Activated naive CD4-positive, alpha-beta T cell treated with anti-CD3 and anti-CD28 coated beads, Interleukin-2, amount 50 U/mL, for 24 hours (primary cell): ENCODE measurements at regions not wholly inside any gene's neighbourhood (a gene's known extent, or its start where the extent isn't known, plus 50 kb on each side); places are given as distances from the start of the nearest gene placed in this dataset.
"Not testable (repeated sequence)": the region's sequence is repeated elsewhere in the genome, so short reads cannot be mapped to it uniquely, and the experiment has no call there.

ENCODE experiments used
- H3K27ac Mint-ChIP-seq: one replicate; pipeline ENCODE4 v1.8.0; 2021; ENCODE audit warnings: mild to moderate bottlenecking, mixed read lengths
- H3K27me3 Mint-ChIP-seq: one replicate; pipeline ENCODE4 v1.8.0; 2021; ENCODE audit warnings: mixed read lengths
- H3K36me3 Mint-ChIP-seq: one replicate; pipeline ENCODE4 v1.8.0; 2021; ENCODE audit warnings: mixed read lengths
- H3K4me1 Mint-ChIP-seq: one replicate; pipeline ENCODE4 v1.8.0; 2021; ENCODE audit warnings: mixed read lengths
- H3K4me3 Mint-ChIP-seq: one replicate; pipeline ENCODE4 v1.8.0; 2021; ENCODE audit warnings: mild to moderate bottlenecking, mixed read lengths
- H3K9me3 Mint-ChIP-seq: one replicate; pipeline ENCODE4 v1.8.0; 2021; ENCODE audit warnings: mixed read lengths

- Mint-ChIP-seq H3K9me3 (peaks cover 22% of the 10 kb centered on the region), H3K4me1 (no peaks in the 10 kb centered on the region), H3K36me3 (peaks cover 2% of the 10 kb centered on the region), H3K27ac (no peak overlapping the region), H3K4me3 (no peak overlapping the region), H3K27me3 (peaks cover 5% of the 10 kb centered on the region)
Observed at GRCh38 chr14:52202151-52202550, 65.3 kb upstream of the PTGDR start.

DNA sequence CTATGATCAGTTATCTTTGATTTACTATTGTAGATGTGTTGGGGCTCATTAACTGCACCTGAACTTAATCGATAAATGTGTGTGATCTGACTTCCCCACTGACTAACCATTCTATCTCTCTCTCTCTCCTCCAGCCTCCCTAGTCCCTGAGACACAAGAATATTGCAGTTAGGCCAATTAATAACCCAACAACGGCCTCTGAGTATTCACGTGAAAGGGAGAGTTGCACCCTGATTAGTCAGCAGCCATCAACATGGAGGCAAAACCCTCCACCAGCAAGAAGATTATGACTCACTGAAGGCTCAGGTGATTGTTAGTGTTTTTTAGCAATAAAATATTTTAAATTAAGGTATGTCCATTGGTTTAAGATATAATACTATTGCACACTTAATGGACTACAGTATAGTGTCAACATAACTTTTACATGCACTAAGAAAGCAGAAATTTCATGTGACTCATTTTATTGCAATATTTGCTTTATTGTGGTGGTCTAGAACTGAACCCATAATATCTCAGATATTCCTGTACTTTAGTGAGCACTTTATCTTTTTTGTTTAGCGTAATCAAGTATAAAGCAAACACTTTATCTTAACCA is 77.1 kb upstream of the PTGDR start:
- Mint-ChIP-seq H3K36me3 (peaks cover under 1% of the 10 kb centered on the region), H3K27ac (no peak overlapping the region), H3K9me3 (peaks cover 9% of the 10 kb centered on the region), H3K27me3 (no peaks in the 10 kb centered on the region), H3K4me3 (no peak overlapping the region), H3K4me1 (peaks cover 9% of the 10 kb centered on the region)

DNA sequence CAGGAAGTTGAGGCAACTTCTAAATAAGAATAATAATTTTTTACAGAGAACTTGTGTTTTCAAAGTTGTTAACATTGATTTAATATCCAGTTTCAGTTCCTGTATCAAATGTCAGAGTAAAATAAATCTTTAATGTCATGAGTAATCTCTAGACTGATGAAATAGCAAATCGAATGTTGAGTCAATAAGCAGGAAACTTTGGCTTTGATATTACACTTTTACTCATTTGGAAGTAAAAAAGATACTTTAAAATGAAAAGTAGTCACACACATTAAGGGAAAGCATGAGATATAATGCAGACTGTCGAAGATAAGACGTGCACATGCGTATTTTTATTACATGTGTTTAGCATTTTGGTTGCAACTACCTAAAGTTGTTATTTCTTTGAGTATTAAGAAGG is 78.2 kb upstream of the PTGDR start:
- Mint-ChIP-seq H3K9me3 (peaks cover 4% of the 10 kb centered on the region), H3K27me3 (no peaks in the 10 kb centered on the region), H3K36me3 (no peaks in the 10 kb centered on the region), H3K4me3 (no peak overlapping the region), H3K4me1 (peaks cover 9% of the 10 kb centered on the region), H3K27ac (peak overlapping the region; percentile 84)

GRCh38 chr14:52188381-52188780 is 79.1 kb upstream of the PTGDR start:
- Mint-ChIP-seq H3K4me3 (no peak overlapping the region), H3K27me3 (no peaks in the 10 kb centered on the region), H3K4me1 (peaks cover 9% of the 10 kb centered on the region), H3K36me3 (peaks cover 2% of the 10 kb centered on the region), H3K9me3 (peaks cover 6% of the 10 kb centered on the region), H3K27ac (no peak overlapping the region)

GRCh38 chr14:52185178-52185577 is 82.3 kb upstream of the PTGDR start:
- Mint-ChIP-seq H3K27ac (no peak overlapping the region), H3K36me3 (peaks cover 9% of the 10 kb centered on the region), H3K27me3 (no peaks in the 10 kb centered on the region), H3K4me1 (peaks cover 9% of the 10 kb centered on the region), H3K4me3 (no peak overlapping the region), H3K9me3 (peaks cover 22% of the 10 kb centered on the region)

GRCh38 chr14:52182853-52183252 is 84.6 kb upstream of the PTGDR start:
- Mint-ChIP-seq H3K4me1 (peaks cover 6% of the 10 kb centered on the region), H3K9me3 (peaks cover 22% of the 10 kb centered on the region), H3K4me3 (no peak overlapping the region), H3K36me3 (peaks cover 9% of the 10 kb centered on the region), H3K27ac (no peak overlapping the region), H3K27me3 (no peaks in the 10 kb centered on the region)

- Mint-ChIP-seq H3K4me3 (no peak overlapping the region), H3K9me3 (peaks cover 22% of the 10 kb centered on the region), H3K36me3 (peaks cover 9% of the 10 kb centered on the region), H3K4me1 (peaks cover 25% of the 10 kb centered on the region), H3K27ac (no peak overlapping the region), H3K27me3 (no peaks in the 10 kb centered on the region)
Observed at GRCh38 chr14:52179141-52179790, 88.2 kb upstream of the PTGDR start.

GRCh38 chr14:52175982-52176502 is 91.5 kb upstream of the PTGDR start:
- Mint-ChIP-seq H3K27ac (peak overlapping the region; percentile 8), H3K27me3 (no peaks in the 10 kb centered on the region), H3K4me3 (peak overlapping the region; percentile 26), H3K36me3 (peaks cover 7% of the 10 kb centered on the region), H3K4me1 (peaks cover 25% of the 10 kb centered on the region), H3K9me3 (peaks cover 8% of the 10 kb centered on the region)

- H3K27me3 Mint-ChIP-seq, H3K36me3 Mint-ChIP-seq, H3K4me3 Mint-ChIP-seq, H3K9me3 Mint-ChIP-seq, H3K27ac Mint-ChIP-seq: not testable (repeated sequence)
- H3K4me1 Mint-ChIP-seq: peaks cover 19% of the 10 kb centered on the region
Observed at GRCh38 chr14:52171932-52172331, 95.6 kb upstream of the PTGDR start.

- Mint-ChIP-seq H3K27ac (no peak overlapping the region), H3K4me1 (no peaks in the 10 kb centered on the region), H3K36me3 (peaks cover 4% of the 10 kb centered on the region), H3K4me3 (no peak overlapping the region), H3K27me3 (no peaks in the 10 kb centered on the region), H3K9me3 (no peaks in the 10 kb centered on the region)
Observed at GRCh38 chr14:52166822-52167221, 98.0 kb upstream of the NID2 start.

DNA sequence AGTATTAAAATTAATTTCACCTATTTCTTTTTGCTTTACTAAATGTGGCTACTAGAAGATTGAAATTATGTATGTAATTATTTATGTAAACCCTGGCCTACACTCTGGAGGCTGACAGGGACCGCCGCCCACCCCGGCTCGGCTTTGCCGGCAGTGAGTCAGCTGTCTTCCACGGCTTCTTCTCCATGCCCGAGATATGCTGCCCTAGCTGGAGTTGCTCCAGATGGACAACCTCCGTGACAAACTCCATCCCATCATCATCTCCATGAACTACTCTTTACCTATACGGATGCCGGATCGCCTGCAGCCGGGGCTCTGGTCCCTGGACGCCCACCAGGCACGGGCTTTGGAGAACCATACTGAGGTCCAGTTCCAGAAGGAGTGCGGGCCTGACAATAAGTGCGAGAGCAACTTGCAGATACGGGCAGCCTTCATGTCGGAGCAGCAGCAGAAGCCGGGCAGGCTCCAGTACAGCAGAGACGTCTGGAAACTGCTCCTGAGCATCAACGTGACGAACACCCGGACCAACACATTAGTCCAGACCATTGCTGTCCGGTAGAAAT is 86.9 kb upstream of the NID2 start:
- Mint-ChIP-seq H3K9me3 (peaks cover 5% of the 10 kb centered on the region), H3K4me1 (peaks cover 21% of the 10 kb centered on the region), H3K27me3 (peaks cover 3% of the 10 kb centered on the region), H3K36me3 (peaks cover 2% of the 10 kb centered on the region), H3K27ac (peak overlapping the region; percentile 57), H3K4me3 (no peak overlapping the region)

DNA sequence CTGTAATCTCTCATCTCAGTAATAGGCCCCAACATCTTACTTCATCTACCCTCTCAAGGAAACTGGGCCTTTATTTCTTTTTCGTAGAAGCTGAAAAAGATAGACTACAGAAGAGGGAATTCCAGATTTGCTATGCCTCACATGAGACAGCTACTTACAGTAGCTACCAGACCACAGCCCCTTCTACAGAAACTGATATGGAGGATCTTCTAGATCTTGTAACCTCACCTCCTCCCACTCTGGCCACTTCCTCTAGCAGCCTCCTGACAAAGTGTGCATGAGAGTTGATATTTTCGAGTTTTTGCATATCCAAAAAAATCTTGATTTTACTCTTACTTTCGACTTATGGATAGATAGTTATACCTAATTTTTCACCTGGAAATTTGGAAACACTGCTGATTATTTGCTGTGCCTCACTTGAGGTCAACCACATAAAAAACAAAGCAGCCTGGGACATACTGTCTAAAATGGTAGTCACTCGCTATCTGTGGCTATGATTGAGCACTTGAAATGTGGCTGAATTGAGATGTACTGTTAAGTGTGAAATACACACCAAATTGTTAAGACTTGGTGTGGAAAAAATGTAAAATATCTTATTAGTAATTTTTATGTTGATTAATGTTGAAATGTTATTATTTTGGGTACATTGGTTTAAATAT is 86.3 kb upstream of the NID2 start:
- H3K27ac Mint-ChIP-seq: peak overlapping the region; percentile 18
- peaks cover 21% of the 10 kb centered on the region for H3K4me1 Mint-ChIP-seq
- peaks cover 5% of the 10 kb centered on the region for H3K9me3 Mint-ChIP-seq
- H3K27me3 Mint-ChIP-seq: peaks cover 2% of the 10 kb centered on the region
- no peak overlapping the region for H3K4me3 Mint-ChIP-seq
- H3K36me3 Mint-ChIP-seq: peaks cover 2% of the 10 kb centered on the region

- Mint-ChIP-seq H3K27ac (peak overlapping the region; percentile 26), H3K36me3 (peaks cover 2% of the 10 kb centered on the region), H3K27me3 (peaks cover 5% of the 10 kb centered on the region), H3K4me3 (no peak overlapping the region), H3K4me1 (peaks cover 21% of the 10 kb centered on the region), H3K9me3 (peaks cover 5% of the 10 kb centered on the region)
Observed at GRCh38 chr14:52153939-52154338, 85.1 kb upstream of the NID2 start.

DNA sequence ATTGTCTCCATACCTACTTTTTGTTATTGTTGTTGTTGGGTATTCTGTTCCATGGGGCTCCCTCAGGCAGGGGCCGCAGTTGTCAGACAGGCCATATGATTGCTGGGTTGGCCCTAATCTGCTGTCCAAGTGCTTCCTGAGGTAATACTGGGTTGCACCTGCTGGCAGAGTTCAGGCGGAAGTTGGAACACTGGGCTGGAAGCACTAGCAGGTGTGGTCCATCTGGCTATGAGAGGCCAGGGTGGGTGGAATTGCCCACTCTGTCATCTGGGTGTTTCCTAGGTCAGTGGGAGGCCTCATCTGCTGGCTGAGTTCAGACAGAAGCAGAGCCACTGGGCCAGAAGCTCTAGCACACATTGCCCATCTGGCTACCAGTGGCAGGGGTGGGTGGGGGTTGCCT is 81.3 kb upstream of the NID2 start:
- H3K36me3 Mint-ChIP-seq: no peaks in the 10 kb centered on the region
- H3K4me3 Mint-ChIP-seq: no peak overlapping the region
- H3K27me3 Mint-ChIP-seq: peaks cover 9% of the 10 kb centered on the region
- no peak overlapping the region for H3K27ac Mint-ChIP-seq
- peaks cover 5% of the 10 kb centered on the region for H3K9me3 Mint-ChIP-seq
- peaks cover 20% of the 10 kb centered on the region for H3K4me1 Mint-ChIP-seq

DNA sequence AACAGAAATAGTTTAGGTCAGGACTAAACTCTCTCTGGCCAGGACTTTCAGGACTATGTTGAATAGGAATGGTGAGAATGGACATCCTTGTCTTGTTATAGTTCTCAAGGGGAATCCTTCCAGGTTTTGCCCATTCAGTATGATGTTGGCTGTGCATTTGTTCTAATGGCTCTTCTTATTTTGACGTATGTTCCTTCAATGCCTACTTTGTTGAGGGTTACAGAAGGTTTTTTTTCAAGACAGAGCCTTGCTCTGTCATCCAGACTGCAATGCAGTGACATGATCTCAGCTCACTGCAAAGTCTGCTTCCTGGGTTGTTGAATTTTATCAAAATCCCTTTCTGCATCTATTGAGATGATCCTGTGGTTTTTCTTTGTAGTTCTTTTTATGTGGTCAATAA is 79.5 kb upstream of the NID2 start:
- H3K36me3 Mint-ChIP-seq: no peaks in the 10 kb centered on the region
- H3K4me1 Mint-ChIP-seq: peaks cover 2% of the 10 kb centered on the region
- H3K9me3 Mint-ChIP-seq: peaks cover 11% of the 10 kb centered on the region
- no peak overlapping the region for H3K27ac Mint-ChIP-seq
- peaks cover 9% of the 10 kb centered on the region for H3K27me3 Mint-ChIP-seq
- no peak overlapping the region for H3K4me3 Mint-ChIP-seq

GRCh38 chr14:52146504-52146903 is 77.6 kb upstream of the NID2 start:
- H3K4me1 Mint-ChIP-seq: no peaks in the 10 kb centered on the region
- peaks cover 9% of the 10 kb centered on the region for H3K27me3 Mint-ChIP-seq
- H3K36me3 Mint-ChIP-seq: no peaks in the 10 kb centered on the region
- H3K27ac Mint-ChIP-seq: no peak overlapping the region
- H3K9me3 Mint-ChIP-seq: peaks cover 6% of the 10 kb centered on the region
- H3K4me3 Mint-ChIP-seq: no peak overlapping the region
